OCI-LY7 (cell line): ENCODE measurements at regions not wholly inside any gene's neighbourhood (a gene's known extent, or its start where the extent isn't known, plus 50 kb on each side); places are given as distances from the start of the nearest gene placed in this dataset.

Experiments used
- BruUV-seq: library from RNA; stranded (reverse); fragments of 400-500 nt; replicated peaks from 2 replicates; lab custom pipeline; 2021; lab: Mats Ljungman, UMichigan
- CTCF ChIA-PET: fragments of 300-600 bp; sonication (Branson Sonifier 250); formaldehyde crosslinking; loops from one replicate; lab custom pipeline; 2022; ENCODE audit warnings: antibody characterized with exemption; ENCODE audit not compliant: unreplicated experiment; lab: Charles Lee
- POLR2A ChIA-PET: fragments of 300-600 bp; sonication (Branson Sonifier 250); formaldehyde crosslinking; loops from one replicate; lab custom pipeline; 2022; ENCODE audit warnings: antibody characterized with exemption; lab: Charles Lee
- DNase-seq: peaks from one replicate; pipeline ENCODE4 v3.0.0-alpha.2; 2015; ENCODE audit warnings: low spot score
- H2AFZ ChIP-seq: fragments of 200-600 bp; sonication (generic), shearing (Covaris generic); 2 replicates; pipeline ENCODE4 v1.6.1; 2014; ENCODE audit warnings: mild to moderate bottlenecking, antibody characterized with exemption, low read length, moderate library complexity
- H3K27ac ChIP-seq: fragments of 200-600 bp; sonication (generic); 2 replicates; pipeline ENCODE4 v1.5.1; 2014; ENCODE audit warnings: mixed run types, low read depth, mild to moderate bottlenecking, moderate library complexity, low read length, inconsistent platforms; ENCODE audit not compliant: poor library complexity, severe bottlenecking
- H3K36me3 ChIP-seq: fragments of 200-600 bp; sonication (generic); 2 replicates; pipeline ENCODE4 v1.6.1; 2014; ENCODE audit warnings: mild to moderate bottlenecking, antibody characterized with exemption, low read length, moderate library complexity, mixed read lengths; ENCODE audit not compliant: insufficient read depth
- H3K4me1 ChIP-seq: fragments of 200-600 bp; sonication (generic); 2 replicates; pipeline ENCODE4 v1.5.1; 2014; ENCODE audit warnings: mild to moderate bottlenecking, low read length; ENCODE audit not compliant: insufficient read depth, poor library complexity, severe bottlenecking
- H3K4me2 ChIP-seq: fragments of 200-600 bp; sonication (generic); 2 replicates; pipeline ENCODE4 v1.6.1; 2014; ENCODE audit warnings: mild to moderate bottlenecking, low read length
- H3K4me3 ChIP-seq: fragments of 200-600 bp; sonication (generic); 2 replicates; pipeline ENCODE4 v1.5.1; 2014; ENCODE audit warnings: mild to moderate bottlenecking, low read depth, low read length; ENCODE audit not compliant: poor library complexity, severe bottlenecking
- H3K79me2 ChIP-seq: fragments of 200-600 bp; sonication (generic); 2 replicates; pipeline ENCODE4 v1.6.1; 2016; ENCODE audit warnings: low read depth, mild to moderate bottlenecking, low read length, moderate library complexity, mixed read lengths; ENCODE audit not compliant: insufficient read depth
- H3K9me2 ChIP-seq: fragments of 200-600 bp; sonication (generic); 2 replicates; pipeline ENCODE4 v1.6.1; 2016; ENCODE audit warnings: mild to moderate bottlenecking, low read length, mixed read lengths; ENCODE audit not compliant: insufficient read depth
- H3K9me3 ChIP-seq: fragments of 200-600 bp; sonication (generic); 2 replicates; pipeline ENCODE4 v1.6.1; 2014; ENCODE audit warnings: mild to moderate bottlenecking, mixed run types, low read length, mixed read lengths
- H4K20me1 ChIP-seq: fragments of 200-600 bp; sonication (generic); 2 replicates; pipeline ENCODE4 v1.6.1; 2014; ENCODE audit warnings: mild to moderate bottlenecking, antibody characterized with exemption, low read length, moderate library complexity, mixed read lengths; ENCODE audit not compliant: insufficient read depth
- CTCF ChIP-seq: fragments of 200-600 bp; sonication (generic); conservative IDR thresholded peaks from 2 replicates; pipeline ENCODE4 v1.5.1; 2014; ENCODE audit warnings: mild to moderate bottlenecking, antibody characterized with exemption, low read length, moderate library complexity, mixed read lengths
- EZH2phosphoT487 ChIP-seq: fragments of 200-600 bp; sonication (generic); IDR thresholded peaks from 2 replicates; pipeline ENCODE4 v1.6.1; 2018; ENCODE audit warnings: low read depth, borderline replicate concordance, mild to moderate bottlenecking, mixed run types, antibody characterized with exemption, low read length, moderate library complexity, mixed read lengths
- intact Hi-C: fragments of 100-400 bp; cut with micrococcal nuclease; formaldehyde crosslinking; loops from one replicate; pipeline ENCODE4 v1.10.0; 2022; ENCODE audit not compliant: unreplicated experiment

- POLR2A ChIA-PET, result no interaction called here
- H3K79me2 ChIP-seq, result no peaks in the 10 kb centered on the region
- H3K4me2 ChIP-seq, result no peak overlapping the region
- CTCF ChIA-PET, result no interaction called here
- BruUV-seq, result no TSS peak
- no peak overlapping the region for H2AFZ ChIP-seq
- H3K9me3 ChIP-seq, result no peaks in the 10 kb centered on the region
- H3K4me1 ChIP-seq, result peaks cover 4% of the 10 kb centered on the region
- H3K36me3 ChIP-seq, result no peaks in the 10 kb centered on the region
- no peaks in the 10 kb centered on the region for H4K20me1 ChIP-seq
- H3K4me3 ChIP-seq, result no peak overlapping the region
- no peak for TF ChIP-seq EZH2phosphoT487
- TF ChIP-seq CTCF, result no peak
- H3K27ac ChIP-seq, result no peak overlapping the region
- intact Hi-C loops, result no loop called here
- no peaks in the 10 kb centered on the region for H3K9me2 ChIP-seq
- no peak for DNase-seq
Measured at GRCh38 chr22:48450188-48450825, 1377.4 kb downstream of the BRD1 start.

GRCh38 chr22:48449466-48450187 is 1378.0 kb downstream of the BRD1 start:
- BruUV-seq, result no TSS peak
- H3K9me2 ChIP-seq, result no peaks in the 10 kb centered on the region
- no peaks in the 10 kb centered on the region for H3K79me2 ChIP-seq
- POLR2A ChIA-PET, result no interaction called here
- no peaks in the 10 kb centered on the region for H4K20me1 ChIP-seq
- H3K27ac ChIP-seq, result no peak overlapping the region
- no peak overlapping the region for H2AFZ ChIP-seq
- H3K36me3 ChIP-seq, result no peaks in the 10 kb centered on the region
- H3K4me1 ChIP-seq, result peaks cover 11% of the 10 kb centered on the region
- no peak overlapping the region for H3K4me3 ChIP-seq
- no peak overlapping the region for H3K4me2 ChIP-seq
- intact Hi-C loops, result loop anchor here (10.0 kb wide), 1 partner anchor 385 kb away; no protein-coding TSS in a partner anchor
- DNase-seq, result no peak
- TF ChIP-seq CTCF (no peak), EZH2phosphoT487 (no peak)
- CTCF ChIA-PET, result no interaction called here
- H3K9me3 ChIP-seq, result no peaks in the 10 kb centered on the region

- Histone ChIP-seq H3K4me1 (peaks cover 19% of the 10 kb centered on the region), H2AFZ (no peak overlapping the region), H3K27ac (no peak overlapping the region), H3K9me2 (no peaks in the 10 kb centered on the region), H3K36me3 (no peaks in the 10 kb centered on the region), H4K20me1 (no peaks in the 10 kb centered on the region), H3K4me2 (no peak overlapping the region), H3K4me3 (no peak overlapping the region), H3K79me2 (no peaks in the 10 kb centered on the region), H3K9me3 (no peaks in the 10 kb centered on the region)
- CTCF ChIA-PET, result no interaction called here
- BruUV-seq, result no TSS peak
- TF ChIP-seq EZH2phosphoT487, result no peak
- no peak for TF ChIP-seq CTCF
- intact Hi-C loops, result loop anchor here (10.0 kb wide), 1 partner anchor 386 kb away; no protein-coding TSS in a partner anchor
- POLR2A ChIA-PET, result no interaction called here
- DNase-seq, result no peak
Measured at GRCh38 chr22:48448821-48449220, 1378.9 kb downstream of the BRD1 start.
